Nephron progenitor cell (in vitro differentiated cells): ENCODE measurements at regions not wholly inside any gene's neighbourhood (a gene's known extent, or its start where the extent isn't known, plus 50 kb on each side); places are given as distances from the start of the nearest gene placed in this dataset.

Source experiments
- DNase-seq: peaks from one replicate; pipeline ENCODE4 v3.0.0; 2021
- H3K27ac Mint-ChIP-seq: 2 replicates; pipeline ENCODE4 v1.8.0; 2021; ENCODE audit warnings: mild to moderate bottlenecking, moderate library complexity, mixed read lengths
- H3K27me3 Mint-ChIP-seq: 2 replicates; pipeline ENCODE4 v1.8.0; 2021; ENCODE audit warnings: mild to moderate bottlenecking, low read depth, mixed read lengths; ENCODE audit not compliant: poor library complexity
- H3K36me3 Mint-ChIP-seq: 2 replicates; pipeline ENCODE4 v1.8.0; 2021; ENCODE audit warnings: low read depth, mixed read lengths
- H3K4me1 Mint-ChIP-seq: 2 replicates; pipeline ENCODE4 v1.8.0; 2021; ENCODE audit warnings: mixed read lengths
- H3K4me3 Mint-ChIP-seq: 2 replicates; pipeline ENCODE4 v1.8.0; 2021; ENCODE audit warnings: mild to moderate bottlenecking, moderate library complexity, mixed read lengths
- H3K9me3 Mint-ChIP-seq: 2 replicates; pipeline ENCODE4 v1.8.0; 2021; ENCODE audit warnings: mild to moderate bottlenecking, moderate library complexity, mixed read lengths
- TF ChIP-seq, protein P1 (sequence below): fragments of 200-600 bp; sonication (generic); IDR thresholded peaks from 2 replicates; pipeline ENCODE4 v1.5.0; 2021; ENCODE audit warnings: antibody characterized with exemption

DNA sequence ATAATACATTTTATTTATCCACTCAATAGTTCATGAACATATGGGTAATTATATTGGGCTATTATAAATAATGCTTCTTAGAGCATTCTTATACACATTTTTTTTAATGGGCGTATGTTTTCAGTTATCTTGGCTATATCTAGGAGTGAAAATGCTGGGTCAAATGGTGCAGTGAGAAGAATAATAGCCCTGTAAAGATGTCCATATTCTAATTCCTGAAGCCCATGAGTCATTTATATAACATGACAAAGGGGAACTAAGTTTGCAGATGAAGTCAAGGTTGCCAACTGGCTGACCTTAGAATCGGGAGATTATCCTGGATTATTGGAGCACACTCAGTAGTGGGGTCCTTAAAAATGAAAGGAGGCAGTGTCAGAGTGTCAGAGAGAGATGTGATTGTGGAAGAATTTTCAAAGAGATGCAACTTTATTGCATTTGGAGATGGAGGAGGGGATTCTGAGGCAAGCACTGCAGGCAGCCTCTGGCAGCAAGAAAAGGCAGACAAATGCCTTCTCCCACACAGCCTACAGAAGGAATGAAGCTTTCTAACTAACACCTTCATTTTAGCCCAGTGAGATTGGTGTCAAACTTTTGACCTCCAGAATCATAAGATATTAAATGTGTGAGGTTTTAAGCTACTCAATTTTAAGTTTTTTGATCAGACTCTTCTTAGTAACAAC, 106.1 kb upstream of the HS3ST1 start:
- TF ChIP-seq, protein P1, sequence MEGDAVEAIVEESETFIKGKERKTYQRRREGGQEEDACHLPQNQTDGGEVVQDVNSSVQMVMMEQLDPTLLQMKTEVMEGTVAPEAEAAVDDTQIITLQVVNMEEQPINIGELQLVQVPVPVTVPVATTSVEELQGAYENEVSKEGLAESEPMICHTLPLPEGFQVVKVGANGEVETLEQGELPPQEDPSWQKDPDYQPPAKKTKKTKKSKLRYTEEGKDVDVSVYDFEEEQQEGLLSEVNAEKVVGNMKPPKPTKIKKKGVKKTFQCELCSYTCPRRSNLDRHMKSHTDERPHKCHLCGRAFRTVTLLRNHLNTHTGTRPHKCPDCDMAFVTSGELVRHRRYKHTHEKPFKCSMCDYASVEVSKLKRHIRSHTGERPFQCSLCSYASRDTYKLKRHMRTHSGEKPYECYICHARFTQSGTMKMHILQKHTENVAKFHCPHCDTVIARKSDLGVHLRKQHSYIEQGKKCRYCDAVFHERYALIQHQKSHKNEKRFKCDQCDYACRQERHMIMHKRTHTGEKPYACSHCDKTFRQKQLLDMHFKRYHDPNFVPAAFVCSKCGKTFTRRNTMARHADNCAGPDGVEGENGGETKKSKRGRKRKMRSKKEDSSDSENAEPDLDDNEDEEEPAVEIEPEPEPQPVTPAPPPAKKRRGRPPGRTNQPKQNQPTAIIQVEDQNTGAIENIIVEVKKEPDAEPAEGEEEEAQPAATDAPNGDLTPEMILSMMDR: no peak
- Mint-ChIP-seq H3K27ac (no peak overlapping the region), H3K27me3 (no peaks in the 10 kb centered on the region)

GRCh38 chr4:11532138-11532537, 103.4 kb upstream of the HS3ST1 start:
- H3K4me1 Mint-ChIP-seq: peaks cover 5% of the 10 kb centered on the region
- no peak overlapping the region for H3K27ac Mint-ChIP-seq
- TF ChIP-seq, protein P1: no peak
- H3K4me3 Mint-ChIP-seq: no peak overlapping the region
- no peak for DNase-seq
- peaks cover 9% of the 10 kb centered on the region for H3K9me3 Mint-ChIP-seq
- peaks cover 4% of the 10 kb centered on the region for H3K27me3 Mint-ChIP-seq
- peaks cover 6% of the 10 kb centered on the region for H3K36me3 Mint-ChIP-seq

More for the DNA sequence above, 106.1 kb upstream of the HS3ST1 start:
- no peak for DNase-seq
- H3K9me3 Mint-ChIP-seq: peaks cover 9% of the 10 kb centered on the region
- H3K36me3 Mint-ChIP-seq: peaks cover 6% of the 10 kb centered on the region
- H3K4me3 Mint-ChIP-seq: no peak overlapping the region
- peaks cover 5% of the 10 kb centered on the region for H3K4me1 Mint-ChIP-seq

GRCh38 chr4:11529625-11530201, 101.0 kb upstream of the HS3ST1 start:
- H3K36me3 Mint-ChIP-seq: peaks cover 6% of the 10 kb centered on the region
- TF ChIP-seq, protein P1: no peak
- H3K9me3 Mint-ChIP-seq: peaks cover 9% of the 10 kb centered on the region
- peaks cover 4% of the 10 kb centered on the region for H3K27me3 Mint-ChIP-seq
- no peak overlapping the region for H3K4me3 Mint-ChIP-seq
- DNase-seq: no peak
- peaks cover 2% of the 10 kb centered on the region for H3K4me1 Mint-ChIP-seq
- H3K27ac Mint-ChIP-seq: no peak overlapping the region

DNA sequence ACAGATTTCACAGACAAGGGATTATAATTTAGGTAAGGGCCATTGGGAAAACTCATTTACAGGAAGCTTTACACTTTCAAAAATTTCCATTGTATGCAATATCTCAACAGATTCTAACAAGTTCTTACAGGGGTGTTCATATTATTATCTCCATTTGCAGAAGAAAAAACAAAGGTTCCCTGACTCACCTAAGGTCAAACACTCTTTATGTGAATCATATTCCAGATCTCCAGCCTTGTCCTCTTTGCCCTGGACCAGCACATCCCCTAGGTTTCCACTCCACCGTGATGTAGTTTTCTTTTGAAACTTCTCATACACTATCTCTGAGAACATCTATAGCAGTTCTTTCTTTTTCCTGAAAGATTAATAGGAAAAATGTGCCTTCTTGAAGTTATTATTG, 96.4 kb upstream of the HS3ST1 start:
- H3K9me3 Mint-ChIP-seq: no peaks in the 10 kb centered on the region
- peaks cover 4% of the 10 kb centered on the region for H3K27me3 Mint-ChIP-seq
- H3K27ac Mint-ChIP-seq: no peak overlapping the region
- H3K4me1 Mint-ChIP-seq: no peaks in the 10 kb centered on the region
- no peaks in the 10 kb centered on the region for H3K36me3 Mint-ChIP-seq
- DNase-seq: no peak
- H3K4me3 Mint-ChIP-seq: no peak overlapping the region
- TF ChIP-seq, protein P1: no peak

DNA sequence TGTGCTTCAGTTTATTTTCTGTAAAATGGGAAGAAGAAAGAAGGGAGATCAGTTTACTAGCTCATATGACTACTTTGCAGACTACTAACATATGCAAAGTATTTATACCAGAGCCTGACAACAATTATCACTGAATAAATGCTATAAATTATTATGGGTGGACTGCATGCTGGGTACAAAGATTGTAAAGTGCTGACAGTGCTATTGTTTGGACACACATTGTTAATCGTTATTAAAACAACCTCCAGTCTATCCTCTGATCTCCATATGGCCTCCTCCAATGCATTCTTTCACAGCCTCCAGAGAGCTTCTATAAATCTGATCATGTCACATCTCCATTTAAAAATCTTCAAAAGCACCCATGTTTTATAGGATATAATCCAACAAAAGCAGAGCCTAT, 90.1 kb upstream of the HS3ST1 start:
- Mint-ChIP-seq H3K27ac (no peak overlapping the region), H3K27me3 (peaks cover 2% of the 10 kb centered on the region), H3K36me3 (no peaks in the 10 kb centered on the region), H3K4me3 (no peak overlapping the region), H3K4me1 (peaks cover 21% of the 10 kb centered on the region), H3K9me3 (no peaks in the 10 kb centered on the region)
- TF ChIP-seq, protein P1: no peak
- DNase-seq: no peak
